ENCODE measurements at regions not wholly inside any gene's neighbourhood (a gene's known extent, or its start where the extent isn't known, plus 50 kb on each side); places are given as distances from the start of the nearest gene placed in this dataset.
A peak's percentile ranks its signal among the peaks of the same experiment; 100 is the strongest.

DNA sequence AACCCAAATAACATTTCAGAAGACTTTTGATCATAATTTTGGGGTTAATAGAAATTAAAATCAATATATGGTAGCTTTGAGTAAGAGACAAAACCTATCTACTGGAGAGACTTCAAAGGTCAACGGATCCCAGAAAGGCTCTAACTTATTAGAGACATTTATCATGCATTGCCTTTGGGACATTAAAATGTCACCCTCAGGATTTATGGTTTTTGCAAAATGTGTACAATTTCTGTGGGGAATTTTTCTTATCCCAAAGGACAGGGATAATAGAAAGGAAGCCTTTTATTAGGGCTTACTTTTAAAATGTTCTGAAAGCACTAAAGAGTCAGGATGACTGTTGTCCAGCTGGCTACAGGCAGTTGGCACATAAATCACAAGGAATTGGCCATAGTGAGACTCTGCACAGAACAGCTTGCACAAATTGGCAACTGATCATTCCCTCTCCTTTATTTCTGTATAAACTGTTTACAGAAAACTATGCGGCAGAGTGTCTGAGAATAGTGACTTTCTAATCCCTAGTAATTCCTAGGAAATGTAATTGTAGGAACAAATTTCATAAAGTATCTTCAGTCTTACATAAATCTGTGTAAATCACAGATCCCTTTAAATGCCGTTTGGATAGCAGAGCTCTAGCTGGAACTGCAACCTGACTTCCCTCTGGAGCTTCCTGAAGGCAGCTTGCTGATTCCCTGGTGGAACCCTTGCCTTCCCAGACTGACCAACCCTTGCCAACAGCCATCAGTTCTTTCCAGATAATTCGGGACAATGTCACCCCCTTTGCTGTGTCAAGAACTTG lies 201.1 kb upstream of the PREP start:
- Histone ChIP-seq H3K27ac (ENCODE audit: poor library complexity, severe bottlenecking) (peak overlapping the region; percentile 34), H3K36me3 (ENCODE audit: low read depth) (no peaks in the 10 kb centered on the region), H3K9me3 (ENCODE audit: severe bottlenecking) (no peaks in the 10 kb centered on the region), H3K4me3 (ENCODE audit: severe bottlenecking) (no peak overlapping the region), H3K27me3 (ENCODE audit: insufficient read depth, poor library complexity, severe bottlenecking) (no peaks in the 10 kb centered on the region), H3K4me1 (ENCODE audit: insufficient read depth, poor library complexity, severe bottlenecking) (peaks cover 33% of the 10 kb centered on the region)
- TF ChIP-seq, protein P1, sequence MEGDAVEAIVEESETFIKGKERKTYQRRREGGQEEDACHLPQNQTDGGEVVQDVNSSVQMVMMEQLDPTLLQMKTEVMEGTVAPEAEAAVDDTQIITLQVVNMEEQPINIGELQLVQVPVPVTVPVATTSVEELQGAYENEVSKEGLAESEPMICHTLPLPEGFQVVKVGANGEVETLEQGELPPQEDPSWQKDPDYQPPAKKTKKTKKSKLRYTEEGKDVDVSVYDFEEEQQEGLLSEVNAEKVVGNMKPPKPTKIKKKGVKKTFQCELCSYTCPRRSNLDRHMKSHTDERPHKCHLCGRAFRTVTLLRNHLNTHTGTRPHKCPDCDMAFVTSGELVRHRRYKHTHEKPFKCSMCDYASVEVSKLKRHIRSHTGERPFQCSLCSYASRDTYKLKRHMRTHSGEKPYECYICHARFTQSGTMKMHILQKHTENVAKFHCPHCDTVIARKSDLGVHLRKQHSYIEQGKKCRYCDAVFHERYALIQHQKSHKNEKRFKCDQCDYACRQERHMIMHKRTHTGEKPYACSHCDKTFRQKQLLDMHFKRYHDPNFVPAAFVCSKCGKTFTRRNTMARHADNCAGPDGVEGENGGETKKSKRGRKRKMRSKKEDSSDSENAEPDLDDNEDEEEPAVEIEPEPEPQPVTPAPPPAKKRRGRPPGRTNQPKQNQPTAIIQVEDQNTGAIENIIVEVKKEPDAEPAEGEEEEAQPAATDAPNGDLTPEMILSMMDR (IDR thresholded peaks at IDR 0.05; ENCODE audit: poor library complexity, severe bottlenecking): no peak
- ATAC-seq (ENCODE audit: low read depth): no peak
- no peak for DNase-seq (ENCODE audit: low spot score)

GRCh38 chr6:105601541-105602236 lies 198.8 kb upstream of the PREP start:
- peak overlapping the region; percentile 99 for H3K27ac ChIP-seq (ENCODE audit: poor library complexity, severe bottlenecking)
- peaks cover 49% of the 10 kb centered on the region for H3K4me1 ChIP-seq (ENCODE audit: insufficient read depth, poor library complexity, severe bottlenecking)
- TF ChIP-seq, protein P1 (IDR thresholded peaks at IDR 0.05; ENCODE audit: poor library complexity, severe bottlenecking): no peak
- H3K36me3 ChIP-seq (ENCODE audit: low read depth): no peaks in the 10 kb centered on the region
- DNase-seq (ENCODE audit: low spot score) (peak; percentile 88), ATAC-seq (ENCODE audit: low read depth) (peak; percentile 69)
- no peaks in the 10 kb centered on the region for H3K9me3 ChIP-seq (ENCODE audit: severe bottlenecking)
- H3K4me3 ChIP-seq (ENCODE audit: severe bottlenecking): no peak overlapping the region
- no peaks in the 10 kb centered on the region for H3K27me3 ChIP-seq (ENCODE audit: insufficient read depth, poor library complexity, severe bottlenecking)

DNA sequence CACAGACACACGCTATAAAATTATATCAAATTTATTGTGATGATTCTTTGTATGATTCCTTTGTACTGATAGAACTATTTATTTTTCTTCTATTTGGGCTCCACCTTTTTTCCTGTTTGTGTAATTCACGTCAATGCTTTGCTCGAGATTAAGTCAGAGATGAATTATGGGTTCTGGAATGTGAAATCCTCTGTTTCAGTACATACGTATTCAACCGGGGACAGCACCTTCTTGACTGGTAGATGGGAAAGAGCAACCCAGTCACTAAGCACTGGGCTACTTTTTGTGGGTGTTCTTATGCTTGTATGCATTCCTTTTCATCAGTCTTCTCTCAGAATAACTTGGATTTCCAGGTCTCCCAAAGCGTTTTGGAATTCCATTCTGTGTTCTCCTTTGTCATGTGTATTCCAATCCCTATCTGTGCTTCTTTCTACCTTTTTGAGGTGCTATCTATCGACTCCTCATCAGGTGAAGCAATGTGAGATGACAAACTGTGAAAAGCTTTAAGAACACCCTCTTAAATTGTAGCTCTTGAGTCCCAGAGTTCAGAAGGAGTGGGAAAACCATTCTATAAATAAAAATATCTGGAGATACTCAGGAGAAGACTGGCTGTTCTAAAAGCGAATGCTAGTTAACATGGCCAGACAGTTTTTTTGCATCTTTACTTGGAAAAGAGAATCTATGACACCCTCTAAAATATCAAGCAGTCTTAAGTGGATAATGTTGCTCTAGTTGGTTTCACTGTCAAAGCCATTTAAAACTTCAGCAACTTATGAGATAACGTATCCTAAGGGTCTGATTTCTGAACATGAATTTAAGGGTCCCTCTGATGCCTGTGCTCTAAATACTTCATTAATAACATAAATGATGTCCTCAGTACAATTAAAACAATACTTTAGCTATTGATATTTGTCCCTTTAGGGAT lies 197.7 kb upstream of the PREP start:
- DNase-seq (ENCODE audit: low spot score) (no peak), ATAC-seq (ENCODE audit: low read depth) (peak; percentile 43)
- peak overlapping the region; percentile 99 for H3K27ac ChIP-seq (ENCODE audit: poor library complexity, severe bottlenecking)

GRCh38 chr6:105598264-105598663 lies 195.4 kb upstream of the PREP start:
- TF ChIP-seq, protein P1 (IDR thresholded peaks at IDR 0.05; ENCODE audit: poor library complexity, severe bottlenecking): no peak
- no peak overlapping the region for H3K4me3 ChIP-seq (ENCODE audit: severe bottlenecking)
- H3K27me3 ChIP-seq (ENCODE audit: insufficient read depth, poor library complexity, severe bottlenecking): no peaks in the 10 kb centered on the region
- ATAC-seq (ENCODE audit: low read depth): no peak
- no peak for DNase-seq (ENCODE audit: low spot score)
- H3K9me3 ChIP-seq (ENCODE audit: severe bottlenecking): no peaks in the 10 kb centered on the region
- H3K36me3 ChIP-seq (ENCODE audit: low read depth): no peaks in the 10 kb centered on the region
- H3K4me1 ChIP-seq (ENCODE audit: insufficient read depth, poor library complexity, severe bottlenecking): peaks cover 80% of the 10 kb centered on the region
- peak overlapping the region; percentile 99 for H3K27ac ChIP-seq (ENCODE audit: poor library complexity, severe bottlenecking)

More for the DNA sequence above, 197.7 kb upstream of the PREP start:
- TF ChIP-seq, protein P1 (IDR thresholded peaks at IDR 0.05; ENCODE audit: poor library complexity, severe bottlenecking): no peak
- Histone ChIP-seq H3K36me3 (ENCODE audit: low read depth) (no peaks in the 10 kb centered on the region), H3K27me3 (ENCODE audit: insufficient read depth, poor library complexity, severe bottlenecking) (no peaks in the 10 kb centered on the region), H3K9me3 (ENCODE audit: severe bottlenecking) (no peaks in the 10 kb centered on the region), H3K4me3 (ENCODE audit: severe bottlenecking) (no peak overlapping the region), H3K4me1 (ENCODE audit: insufficient read depth, poor library complexity, severe bottlenecking) (peaks cover 57% of the 10 kb centered on the region)

Data from RWPE2 (cell line).